Kidney epithelial cell (primary cell): ENCODE measurements at regions not wholly inside any gene's neighbourhood (a gene's known extent, or its start where the extent isn't known, plus 50 kb on each side); places are given as distances from the start of the nearest gene placed in this dataset.

Experiments used
- DNase-seq: peaks from one replicate; pipeline ENCODE4 v3.0.0-alpha.2; 2010; ENCODE audit warnings: low read depth
- H3K27me3 ChIP-seq: 2 replicates; pipeline ENCODE4 v1.6.0; 2011; ENCODE audit warnings: low read length; ENCODE audit not compliant: control insufficient read depth, insufficient read depth
- H3K36me3 ChIP-seq: 2 replicates; pipeline ENCODE4 v1.5.1; 2011; ENCODE audit warnings: low read length; ENCODE audit not compliant: control insufficient read depth, insufficient read depth
- H3K4me3 ChIP-seq: 2 replicates; pipeline ENCODE4 v1.5.1; 2011; ENCODE audit warnings: low read depth, mild to moderate bottlenecking, control low read depth, low read length
- CTCF ChIP-seq: IDR thresholded peaks from 2 replicates; pipeline ENCODE4 v1.5.1; 2011; ENCODE audit warnings: mild to moderate bottlenecking, moderate library complexity, low read length, control low read depth, inconsistent platforms; ENCODE audit not compliant: insufficient read depth, poor library complexity, severe bottlenecking

GRCh38 chr9:108212184-108212583 lies 643.6 kb downstream of the ACTL7B start:
- no peak for DNase-seq
- Histone ChIP-seq H3K4me3 (no peak overlapping the region), H3K27me3 (no peaks in the 10 kb centered on the region), H3K36me3 (no peaks in the 10 kb centered on the region)
- no peak for TF ChIP-seq CTCF

GRCh38 chr9:108211411-108211955 lies 644.3 kb downstream of the ACTL7B start:
- DNase-seq = no peak
- H3K4me3 ChIP-seq = no peak overlapping the region
- no peaks in the 10 kb centered on the region for H3K36me3 ChIP-seq
- no peaks in the 10 kb centered on the region for H3K27me3 ChIP-seq
- no peak for TF ChIP-seq CTCF

- DNase-seq = no peak
- H3K27me3 ChIP-seq = no peaks in the 10 kb centered on the region
- TF ChIP-seq CTCF = no peak
- H3K36me3 ChIP-seq = no peaks in the 10 kb centered on the region
- no peak overlapping the region for H3K4me3 ChIP-seq
Measured at GRCh38 chr9:108209132-108209685, 646.6 kb downstream of the ACTL7B start.

GRCh38 chr9:108207561-108208165 lies 648.1 kb downstream of the ACTL7B start:
- no peak for TF ChIP-seq CTCF

GRCh38 chr9:108205276-108205675 lies 650.5 kb downstream of the ACTL7B start:
- no peak for TF ChIP-seq CTCF
- Histone ChIP-seq H3K36me3 (no peaks in the 10 kb centered on the region), H3K27me3 (no peaks in the 10 kb centered on the region), H3K4me3 (no peak overlapping the region)
- DNase-seq = no peak

More at GRCh38 chr9:108207561-108208165, 648.1 kb downstream of the ACTL7B start:
- Histone ChIP-seq H3K4me3 (no peak overlapping the region), H3K36me3 (no peaks in the 10 kb centered on the region), H3K27me3 (no peaks in the 10 kb centered on the region)
- no peak for DNase-seq

GRCh38 chr9:108197899-108198298 lies 657.9 kb downstream of the ACTL7B start:
- DNase-seq = no peak
- no peak for TF ChIP-seq CTCF
- Histone ChIP-seq H3K36me3 (no peaks in the 10 kb centered on the region), H3K4me3 (no peak overlapping the region), H3K27me3 (no peaks in the 10 kb centered on the region)
